Left lung (tissue), 4 donors: ENCODE measurements at regions not wholly inside any gene's neighbourhood (a gene's known extent, or its start where the extent isn't known, plus 50 kb on each side); places are given as distances from the start of the nearest gene placed in this dataset.

ENCODE experiments used
- ATAC-seq: fragments of 200-7000 bp; cut with Tn5 transposase; one replicate; pipeline ENCODE4 v1.9.1; 2020; ENCODE audit warnings: moderate library complexity
- DNase-seq, 4 donors: peaks; one replicate each; pipeline ENCODE4 v3.0.0-alpha.2; 2013 to 2020
- H3K27ac ChIP-seq, 2 donors: fragments of 200-600 bp; sonication (generic) in 1 of 2; one replicate each; pipeline versions ENCODE4 v1.5.0 to v1.8.0; 2020 to 2021
- H3K27me3 ChIP-seq, 2 donors: fragments of 200-600 bp; sonication (generic) in 1 of 2; one replicate each; pipeline versions ENCODE4 v1.5.0 to v1.8.0; 2020 to 2021
- H3K36me3 ChIP-seq, 2 donors: fragments of 200-600 bp; sonication (generic) in 1 of 2; one replicate each; pipeline versions ENCODE4 v1.5.0 to v1.8.0; 2020 to 2021
- H3K4me1 ChIP-seq, 2 donors: fragments of 200-600 bp; one replicate each; pipeline ENCODE4 v1.8.0; 2021
- H3K4me3 ChIP-seq, 2 donors: fragments of 200-600 bp; sonication (generic) in 1 of 2; one replicate each; pipeline versions ENCODE4 v1.5.0 to v1.8.0; 2020 to 2021; ENCODE audit warnings: mild to moderate bottlenecking in 1 of 2
- H3K9me3 ChIP-seq, 2 donors: fragments of 200-600 bp; sonication (generic) in 1 of 2; one replicate each; pipeline versions ENCODE4 v1.5.0 to v1.8.0; 2020 to 2021
- CTCF ChIP-seq, 2 donors: fragments of 200-600 bp; sonication (generic) in 1 of 2; IDR thresholded peaks; one replicate each; pipeline versions ENCODE4 v1.5.0 to v1.8.0; 2021; ENCODE audit warnings: antibody characterized with exemption in 2 of 2
- intact Hi-C, 2 donors: fragments of 100-400 bp; cut with DNase I; formaldehyde crosslinking; loops; one replicate each; pipeline versions ENCODE4 v1.11.2 to v1.14.2; 2022
- donor health status: DM: no; HTN: yes; CAD: no.
- donor health status: DM: no; HTN: no; CAD: no.

- DNase-seq: no peak
- Histone ChIP-seq H3K4me1 (no peaks in the 10 kb centered on the region), H3K27me3 (no peaks in the 10 kb centered on the region), H3K36me3 (no peaks in the 10 kb centered on the region), H3K27ac (no peak overlapping the region), H3K9me3 (no peaks in the 10 kb centered on the region), H3K4me3 (no peak overlapping the region)
- no peak for TF ChIP-seq CTCF (IDR thresholded peaks at IDR 0.05)
- intact Hi-C loops: no loop called here
- ATAC-seq: no peak
Observed at GRCh38 chr3:161991901-161992540, 495.4 kb downstream of the OTOL1 start.

- intact Hi-C loops: no loop called here
- no peak for DNase-seq
- Histone ChIP-seq H3K9me3 (peaks cover 0 to 44% of the 10 kb centered on the region in 2 donors), H3K4me1 (no peaks in the 10 kb centered on the region), H3K36me3 (no peaks in the 10 kb centered on the region), H3K27ac (no peak overlapping the region), H3K27me3 (no peaks in the 10 kb centered on the region), H3K4me3 (no peak overlapping the region)
- no peak for ATAC-seq
- no peak for TF ChIP-seq CTCF (IDR thresholded peaks at IDR 0.05)
Observed at GRCh38 chr3:161999846-162000245, 503.2 kb downstream of the OTOL1 start.

- Histone ChIP-seq H3K4me3 (no peak overlapping the region), H3K36me3 (no peaks in the 10 kb centered on the region), H3K27ac (no peak overlapping the region), H3K27me3 (no peaks in the 10 kb centered on the region), H3K4me1 (no peaks in the 10 kb centered on the region), H3K9me3 (peaks cover 0 to 2% of the 10 kb centered on the region in 2 donors)
- DNase-seq (no peak), ATAC-seq (no peak)
- intact Hi-C loops: no loop called here
- TF ChIP-seq CTCF (IDR thresholded peaks at IDR 0.05): no peak
Observed at GRCh38 chr3:162007722-162008121, 511.1 kb downstream of the OTOL1 start.

- Histone ChIP-seq H3K9me3 (no peaks in the 10 kb centered on the region), H3K36me3 (no peaks in the 10 kb centered on the region), H3K27ac (no peak overlapping the region), H3K4me3 (no peak overlapping the region), H3K27me3 (no peaks in the 10 kb centered on the region), H3K4me1 (no peaks in the 10 kb centered on the region)
- intact Hi-C loops: no loop called here
- ATAC-seq (no peak), DNase-seq (no peak)
- no peak for TF ChIP-seq CTCF (IDR thresholded peaks at IDR 0.05)
Observed at GRCh38 chr3:162012633-162013032, 516.0 kb downstream of the OTOL1 start.

GRCh38 chr3:162014284-162014683, 517.7 kb downstream of the OTOL1 start:
- Histone ChIP-seq H3K4me1 (no peaks in the 10 kb centered on the region), H3K27me3 (no peaks in the 10 kb centered on the region), H3K36me3 (no peaks in the 10 kb centered on the region), H3K4me3 (no peak overlapping the region), H3K9me3 (no peaks in the 10 kb centered on the region), H3K27ac (no peak overlapping the region)
- intact Hi-C loops: no loop called here
- ATAC-seq: no peak
- TF ChIP-seq CTCF (IDR thresholded peaks at IDR 0.05): no peak
- peak in 1 of 4 donors; percentile 42 for DNase-seq
